OCI-LY1 (cell line): ENCODE measurements at regions not wholly inside any gene's neighbourhood (a gene's known extent, or its start where the extent isn't known, plus 50 kb on each side); places are given as distances from the start of the nearest gene placed in this dataset.

Experiments
- EZH2 ChIP-seq: fragments of 200-600 bp; sonication (generic), shearing (Covaris generic); IDR thresholded peaks from 2 replicates; pipeline ENCODE4 v1.8.0; 2017; ENCODE audit warnings: borderline replicate concordance, mixed run types, mild to moderate bottlenecking, antibody characterized with exemption, low read length, moderate library complexity, mixed read lengths
- TF ChIP-seq, protein P1 (sequence below): fragments of 200-600 bp; sonication (generic), shearing (Covaris generic); IDR thresholded peaks from 2 replicates; pipeline ENCODE4 v1.5.1; 2017; ENCODE audit warnings: mild to moderate bottlenecking, antibody characterized with exemption, low read length, moderate library complexity, mixed read lengths

DNA sequence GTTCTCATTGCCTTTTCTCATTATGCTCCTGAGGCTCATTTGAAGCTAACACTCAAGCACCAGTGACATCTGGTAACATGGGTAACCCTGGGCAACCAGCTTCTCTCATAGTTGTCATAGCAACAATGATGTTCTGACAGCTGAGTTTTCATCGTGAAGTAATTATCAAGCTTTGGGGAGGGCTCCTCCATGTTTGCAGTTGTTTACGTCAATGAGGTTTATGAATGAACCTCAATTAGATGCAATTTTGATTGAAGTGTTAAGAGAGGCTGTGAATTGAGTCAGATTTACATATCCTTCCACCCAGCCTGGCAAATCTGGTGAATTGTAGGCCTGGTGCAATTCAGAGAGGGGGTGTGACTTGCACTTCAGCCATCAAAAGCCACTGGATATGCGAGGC, 119.3 kb upstream of the CHD2 start:
- TF ChIP-seq, protein P1, sequence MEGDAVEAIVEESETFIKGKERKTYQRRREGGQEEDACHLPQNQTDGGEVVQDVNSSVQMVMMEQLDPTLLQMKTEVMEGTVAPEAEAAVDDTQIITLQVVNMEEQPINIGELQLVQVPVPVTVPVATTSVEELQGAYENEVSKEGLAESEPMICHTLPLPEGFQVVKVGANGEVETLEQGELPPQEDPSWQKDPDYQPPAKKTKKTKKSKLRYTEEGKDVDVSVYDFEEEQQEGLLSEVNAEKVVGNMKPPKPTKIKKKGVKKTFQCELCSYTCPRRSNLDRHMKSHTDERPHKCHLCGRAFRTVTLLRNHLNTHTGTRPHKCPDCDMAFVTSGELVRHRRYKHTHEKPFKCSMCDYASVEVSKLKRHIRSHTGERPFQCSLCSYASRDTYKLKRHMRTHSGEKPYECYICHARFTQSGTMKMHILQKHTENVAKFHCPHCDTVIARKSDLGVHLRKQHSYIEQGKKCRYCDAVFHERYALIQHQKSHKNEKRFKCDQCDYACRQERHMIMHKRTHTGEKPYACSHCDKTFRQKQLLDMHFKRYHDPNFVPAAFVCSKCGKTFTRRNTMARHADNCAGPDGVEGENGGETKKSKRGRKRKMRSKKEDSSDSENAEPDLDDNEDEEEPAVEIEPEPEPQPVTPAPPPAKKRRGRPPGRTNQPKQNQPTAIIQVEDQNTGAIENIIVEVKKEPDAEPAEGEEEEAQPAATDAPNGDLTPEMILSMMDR = no peak
- no peak for TF ChIP-seq EZH2
